Vagina (tissue), 2 donors: ENCODE measurements at regions not wholly inside any gene's neighbourhood (a gene's known extent, or its start where the extent isn't known, plus 50 kb on each side); places are given as distances from the start of the nearest gene placed in this dataset.
"Not testable (repeated sequence)": the region's sequence is repeated elsewhere in the genome, so short reads cannot be mapped to it uniquely, and the experiment has no call there.

Experiments used
- DNase-seq, 2 donors: peaks; one replicate each; pipeline ENCODE4 v3.0.0-alpha.2; 2017; ENCODE audit errors: extremely low spot score in 2 of 2
- H3K27ac ChIP-seq: fragments of 200-600 bp; sonication (generic); one replicate; pipeline ENCODE4 v1.5.1; 2019
- H3K27me3 ChIP-seq: fragments of 200-600 bp; sonication (generic); one replicate; pipeline ENCODE4 v1.5.1; 2019
- H3K36me3 ChIP-seq, 2 donors: fragments of 200-600 bp; sonication (generic); one replicate each; pipeline ENCODE4 v1.5.1; 2017 to 2019
- H3K4me1 ChIP-seq: fragments of 200-600 bp; sonication (generic); one replicate; pipeline ENCODE4 v1.5.1; 2019
- H3K4me3 ChIP-seq, 2 donors: fragments of 200-600 bp; sonication (generic); 1 replicate in 1 of 2; 2 replicates in 1 of 2; pipeline ENCODE4 v1.5.1; 2016 to 2019
- H3K9me3 ChIP-seq: fragments of 200-600 bp; sonication (generic); one replicate; pipeline ENCODE4 v1.5.1; 2019
- POLR2A ChIP-seq, 2 donors: fragments of 450-650 bp; IDR thresholded peaks; one replicate each; pipeline ENCODE4 v1.6.1; 2017; ENCODE audit warnings: antibody characterized with exemption in 2 of 2, mild to moderate bottlenecking in 2 of 2, moderate library complexity in 2 of 2
- POLR2AphosphoS5 ChIP-seq, 2 donors: sonication (generic); formaldehyde crosslinking; IDR thresholded peaks; one replicate each; pipeline ENCODE4 v1.9.0; 2017; ENCODE audit warnings: antibody characterized with exemption in 2 of 2, mild to moderate bottlenecking in 2 of 2, low read depth in 1 of 2; ENCODE audit not compliant: insufficient read depth in 1 of 2
- intact Hi-C: fragments of 100-400 bp; cut with DNase I; formaldehyde crosslinking; loops from one replicate; pipeline ENCODE4 v1.15.1; 2023
- TF ChIP-seq, protein P1 (sequence below), 3 experiments: fragments of 450-650 bp in 2 of 3; fragments of 200-600 bp in 1 of 3; sonication (generic) in 1 of 3; IDR thresholded peaks; one replicate each; pipeline ENCODE4 v1.5.1; 2017 to 2019; ENCODE audit warnings: antibody characterized with exemption in 3 of 3, mild to moderate bottlenecking in 2 of 3, moderate library complexity in 2 of 3

DNA sequence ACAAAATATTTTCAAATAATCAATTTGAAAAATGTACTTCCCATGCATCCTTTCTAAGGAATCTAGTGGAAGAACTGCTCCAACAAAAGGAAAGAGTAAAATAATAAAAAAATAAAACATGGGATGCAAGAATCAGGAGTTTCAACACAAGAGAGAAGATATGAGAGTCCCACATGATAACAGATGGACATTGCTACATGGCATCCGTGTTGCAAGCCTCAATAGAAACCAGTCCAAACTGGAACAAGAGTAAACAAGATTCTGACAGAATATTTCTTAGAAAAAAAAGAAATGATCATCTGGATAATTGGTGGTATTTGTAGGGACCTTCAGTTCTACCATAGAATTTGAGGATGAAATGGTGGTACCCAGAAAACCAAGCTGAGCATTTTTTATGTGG lies 186.8 kb downstream of the FRK start:
- H3K4me1 ChIP-seq: no peaks in the 10 kb centered on the region
- no peak for TF ChIP-seq POLR2AphosphoS5 (IDR thresholded peaks at IDR 0.05; ENCODE audit: insufficient read depth in 1 of 2, low read depth in 1 of 2)
- TF ChIP-seq POLR2A (IDR thresholded peaks at IDR 0.05): no peak
- TF ChIP-seq, protein P1, sequence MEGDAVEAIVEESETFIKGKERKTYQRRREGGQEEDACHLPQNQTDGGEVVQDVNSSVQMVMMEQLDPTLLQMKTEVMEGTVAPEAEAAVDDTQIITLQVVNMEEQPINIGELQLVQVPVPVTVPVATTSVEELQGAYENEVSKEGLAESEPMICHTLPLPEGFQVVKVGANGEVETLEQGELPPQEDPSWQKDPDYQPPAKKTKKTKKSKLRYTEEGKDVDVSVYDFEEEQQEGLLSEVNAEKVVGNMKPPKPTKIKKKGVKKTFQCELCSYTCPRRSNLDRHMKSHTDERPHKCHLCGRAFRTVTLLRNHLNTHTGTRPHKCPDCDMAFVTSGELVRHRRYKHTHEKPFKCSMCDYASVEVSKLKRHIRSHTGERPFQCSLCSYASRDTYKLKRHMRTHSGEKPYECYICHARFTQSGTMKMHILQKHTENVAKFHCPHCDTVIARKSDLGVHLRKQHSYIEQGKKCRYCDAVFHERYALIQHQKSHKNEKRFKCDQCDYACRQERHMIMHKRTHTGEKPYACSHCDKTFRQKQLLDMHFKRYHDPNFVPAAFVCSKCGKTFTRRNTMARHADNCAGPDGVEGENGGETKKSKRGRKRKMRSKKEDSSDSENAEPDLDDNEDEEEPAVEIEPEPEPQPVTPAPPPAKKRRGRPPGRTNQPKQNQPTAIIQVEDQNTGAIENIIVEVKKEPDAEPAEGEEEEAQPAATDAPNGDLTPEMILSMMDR (IDR thresholded peaks at IDR 0.05): no peak
- DNase-seq: no peak
- H3K36me3 ChIP-seq: no peaks in the 10 kb centered on the region
- no peaks in the 10 kb centered on the region for H3K27me3 ChIP-seq
- no peak overlapping the region for H3K27ac ChIP-seq
- no peak overlapping the region for H3K4me3 ChIP-seq
- intact Hi-C loops: no loop called here
- no peaks in the 10 kb centered on the region for H3K9me3 ChIP-seq

DNA sequence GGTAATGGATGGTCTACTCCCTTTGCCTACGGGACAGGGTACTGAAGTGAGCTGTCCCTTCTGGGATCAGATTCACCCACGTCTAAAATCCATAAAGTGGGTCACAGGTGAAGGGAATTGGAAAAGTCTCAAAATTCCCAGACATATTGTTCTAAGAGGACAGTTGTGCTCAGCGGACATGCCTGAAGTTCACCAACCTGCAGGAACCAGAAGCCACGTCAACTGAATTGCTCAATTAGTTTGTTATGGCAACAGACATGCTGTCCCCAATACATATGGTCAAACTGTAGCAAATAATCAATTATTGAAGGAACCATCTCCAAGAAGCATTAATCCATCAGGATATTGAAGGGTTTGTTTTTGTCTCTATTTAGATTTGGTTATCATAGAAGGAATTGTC lies 190.2 kb downstream of the FRK start:
- no peak for DNase-seq
- Histone ChIP-seq H3K27me3 (no peaks in the 10 kb centered on the region), H3K36me3 (no peaks in the 10 kb centered on the region), H3K4me3 (no peak overlapping the region), H3K4me1 (no peaks in the 10 kb centered on the region), H3K27ac (no peak overlapping the region), H3K9me3 (no peaks in the 10 kb centered on the region)
- no peak for TF ChIP-seq POLR2A (IDR thresholded peaks at IDR 0.05)
- TF ChIP-seq, protein P1 (IDR thresholded peaks at IDR 0.05): no peak
- TF ChIP-seq POLR2AphosphoS5 (IDR thresholded peaks at IDR 0.05; ENCODE audit: insufficient read depth in 1 of 2, low read depth in 1 of 2): no peak
- intact Hi-C loops: no loop called here

DNA sequence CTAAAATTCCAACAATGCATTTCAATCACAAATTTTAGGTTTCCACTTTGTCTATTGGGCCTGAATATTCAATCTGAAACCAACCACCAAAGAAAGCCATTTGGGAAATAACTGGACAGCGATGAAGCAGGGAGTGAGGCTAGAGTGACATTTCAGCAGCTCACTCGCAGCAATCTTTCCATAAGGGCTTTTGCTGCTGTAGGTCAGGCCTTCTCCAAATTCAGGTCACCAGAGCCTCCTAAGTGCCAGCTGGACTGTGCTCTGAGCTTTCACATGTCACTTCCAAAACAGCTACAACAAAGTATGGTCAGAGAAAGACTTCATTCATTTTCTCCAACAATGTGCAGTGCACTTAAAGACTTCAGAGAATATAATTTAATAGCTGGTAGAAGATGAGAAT lies 194.8 kb downstream of the FRK start:
- Histone ChIP-seq H3K27me3 (no peaks in the 10 kb centered on the region), H3K9me3 (no peaks in the 10 kb centered on the region), H3K4me3 (no peak overlapping the region), H3K36me3 (no peaks in the 10 kb centered on the region), H3K4me1 (no peaks in the 10 kb centered on the region), H3K27ac (no peak overlapping the region)
- no peak for DNase-seq
- no peak for TF ChIP-seq POLR2AphosphoS5 (IDR thresholded peaks at IDR 0.05; ENCODE audit: insufficient read depth in 1 of 2, low read depth in 1 of 2)
- intact Hi-C loops: no loop called here

DNA sequence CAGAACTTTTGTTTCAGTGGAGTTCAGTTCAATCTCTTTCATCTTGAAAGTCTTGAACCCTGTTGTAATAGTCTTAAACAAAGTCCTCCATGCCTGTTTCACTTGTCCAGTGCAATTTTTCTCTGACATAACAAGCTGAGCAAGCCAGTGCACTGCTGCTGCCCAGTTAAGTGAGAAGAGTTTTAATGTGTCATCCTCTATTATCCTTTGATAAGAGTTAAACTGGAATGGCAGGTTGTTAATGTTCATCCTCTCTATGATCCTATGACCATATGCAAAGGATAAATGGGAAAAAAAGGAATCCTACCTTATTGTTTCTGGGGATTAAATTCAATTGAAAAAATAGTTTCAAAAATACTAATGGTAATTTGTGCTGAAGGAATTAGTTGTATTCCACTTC lies 197.5 kb downstream of the FRK start:
- H3K9me3 ChIP-seq: no peaks in the 10 kb centered on the region
- no peak overlapping the region for H3K27ac ChIP-seq
- H3K4me1 ChIP-seq: no peaks in the 10 kb centered on the region
- H3K36me3 ChIP-seq: no peaks in the 10 kb centered on the region
- H3K4me3 ChIP-seq: no peak overlapping the region
- H3K27me3 ChIP-seq: no peaks in the 10 kb centered on the region
- no peak for DNase-seq
- TF ChIP-seq POLR2A (IDR thresholded peaks at IDR 0.05): no peak
- TF ChIP-seq, protein P1 (IDR thresholded peaks at IDR 0.05): no peak
- TF ChIP-seq POLR2AphosphoS5 (IDR thresholded peaks at IDR 0.05; ENCODE audit: insufficient read depth in 1 of 2, low read depth in 1 of 2): no peak
- intact Hi-C loops: no loop called here

DNA sequence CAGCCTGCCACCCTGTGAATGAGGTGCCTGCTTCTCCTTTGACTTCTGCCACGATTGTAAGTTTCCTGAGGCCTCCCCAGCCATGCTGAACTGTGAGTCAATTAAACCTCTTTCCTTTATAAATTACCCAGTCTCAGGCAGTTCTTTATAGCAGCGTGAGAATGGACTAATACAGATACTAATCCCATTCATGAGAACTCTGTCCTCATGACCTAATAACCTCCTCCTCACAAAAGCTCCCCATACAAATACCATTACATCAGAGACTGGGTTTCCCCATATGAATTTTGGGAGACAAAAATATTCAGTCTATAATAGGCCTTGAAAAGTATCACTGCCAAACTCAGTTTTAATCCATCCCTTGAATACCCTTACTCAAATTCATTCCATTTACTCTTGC lies 199.0 kb downstream of the FRK start:
- intact Hi-C loops: not testable (repeated sequence)

DNA sequence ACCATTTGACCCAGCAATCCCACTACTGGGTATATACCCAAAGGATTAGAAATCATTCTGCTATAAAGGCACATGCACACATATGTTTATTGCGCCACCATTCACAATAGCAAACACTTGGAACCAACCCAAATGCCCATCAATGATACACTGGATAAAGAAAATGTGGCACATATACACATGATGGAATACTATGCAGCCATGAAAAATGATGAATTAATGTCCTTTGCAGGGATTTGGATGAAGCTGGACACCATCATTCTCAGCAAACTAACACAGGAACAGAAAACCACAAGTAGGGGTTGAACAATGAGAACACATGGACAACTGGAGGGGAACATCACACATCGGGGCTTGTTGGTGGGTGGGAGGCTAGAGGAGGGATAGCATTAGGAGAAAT lies 201.1 kb downstream of the FRK start:
- H3K9me3 ChIP-seq, H3K27me3 ChIP-seq, H3K27ac ChIP-seq, H3K4me3 ChIP-seq, intact Hi-C loops, DNase-seq, H3K36me3 ChIP-seq, H3K4me1 ChIP-seq: not testable (repeated sequence)

More for the DNA sequence above, 199.0 kb downstream of the FRK start:
- H3K27me3 ChIP-seq, H3K4me1 ChIP-seq, DNase-seq, H3K27ac ChIP-seq, H3K36me3 ChIP-seq, H3K9me3 ChIP-seq, H3K4me3 ChIP-seq: not testable (repeated sequence)
